Motor neuron (in vitro differentiated cells): ENCODE measurements at regions not wholly inside any gene's neighbourhood (a gene's known extent, or its start where the extent isn't known, plus 50 kb on each side); places are given as distances from the start of the nearest gene placed in this dataset.
A peak's percentile ranks its signal among the peaks of the same experiment; 100 is the strongest.
"Not testable (repeated sequence)": the region's sequence is repeated elsewhere in the genome, so short reads cannot be mapped to it uniquely, and the experiment has no call there.

Source experiments
- ATAC-seq, 8 experiments: fragments of 200-7000 bp; cut with Tn5 transposase; replicated peaks in 6 of 8; 2 replicates each; pipeline ENCODE4 v1.8.0; 2021; ENCODE audit warnings: mild to moderate bottlenecking in 8 of 8, moderate library complexity in 8 of 8
- H3K27ac ChIP-seq, 2 donors: fragments of 250-450 bp; sonication (Bioruptor Pico); 2 replicates each; pipeline ENCODE4 v1.9.0; 2021; ENCODE audit warnings: antibody characterized with exemption in 2 of 2, mild to moderate bottlenecking in 2 of 2, moderate library complexity in 1 of 2
- H3K4me1 ChIP-seq, 2 donors: fragments of 250-450 bp; sonication (Bioruptor Pico); replicated peaks in 1 of 2; 2 replicates each; pipeline ENCODE4 v1.6.1; 2021; ENCODE audit warnings: antibody characterized with exemption in 2 of 2, mild to moderate bottlenecking in 2 of 2, moderate library complexity in 1 of 2
- H3K4me3 ChIP-seq, 5 donors: fragments of 250-450 bp; sonication (Bioruptor Pico); 2 replicates each; pipeline ENCODE4 v1.9.0; 2021; ENCODE audit warnings: antibody characterized with exemption in 5 of 5, mild to moderate bottlenecking in 5 of 5, moderate library complexity in 4 of 5
- WGBS, 10 experiments: fragments of 450-650 bp; shearing (Covaris generic); methylation state at CpG; one replicate each; pipeline ENCODE4 v1.0.0; 2022; 5-methylcytosine and 5-hydroxymethylcytosine counted together
- in situ Hi-C, 9 experiments: fragments of 400-800 bp; cut with MboI; loops; one replicate each; pipeline ENCODE4 v1.15.0; 2021; ENCODE audit warnings: low sequenced_read_pairs in 9 of 9, low pct_unique_long_range_greater_than_20kb in 2 of 9; ENCODE audit not compliant: unreplicated experiment in 9 of 9

DNA sequence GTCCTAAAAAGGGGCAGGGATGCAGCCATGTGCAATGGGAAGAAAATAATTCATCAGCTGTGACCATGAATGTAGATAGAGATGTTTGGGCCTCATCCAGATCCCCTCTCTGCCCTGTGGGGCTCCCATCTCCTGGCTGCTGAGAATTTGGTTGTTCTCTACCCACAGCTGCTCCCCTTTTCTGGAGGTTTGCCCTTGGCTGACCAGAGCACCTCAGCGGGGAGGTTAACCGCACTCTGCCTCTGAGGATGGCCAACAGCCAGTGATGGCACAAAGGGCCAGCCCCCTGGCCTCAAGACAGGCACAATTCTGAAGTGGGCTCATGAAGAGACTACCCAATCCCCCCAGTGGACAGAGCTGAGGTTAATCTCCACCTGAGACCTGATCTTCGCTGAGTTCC is 61.5 kb upstream of the SERP2 start:
- H3K4me1 ChIP-seq: peaks cover 11 to 14% of the 10 kb centered on the region in 2 donors
- no peak overlapping the region for H3K4me3 ChIP-seq
- in situ Hi-C loops: no loop called here
- no peak for ATAC-seq
- no peak overlapping the region for H3K27ac ChIP-seq
- WGBS, 10 experiments: 80 to 100% (median 92%) methylated on average over 1 to 2 of the region's 3 CpGs; no CpG with 5 or more reads in 6 of the 10 experiments

DNA sequence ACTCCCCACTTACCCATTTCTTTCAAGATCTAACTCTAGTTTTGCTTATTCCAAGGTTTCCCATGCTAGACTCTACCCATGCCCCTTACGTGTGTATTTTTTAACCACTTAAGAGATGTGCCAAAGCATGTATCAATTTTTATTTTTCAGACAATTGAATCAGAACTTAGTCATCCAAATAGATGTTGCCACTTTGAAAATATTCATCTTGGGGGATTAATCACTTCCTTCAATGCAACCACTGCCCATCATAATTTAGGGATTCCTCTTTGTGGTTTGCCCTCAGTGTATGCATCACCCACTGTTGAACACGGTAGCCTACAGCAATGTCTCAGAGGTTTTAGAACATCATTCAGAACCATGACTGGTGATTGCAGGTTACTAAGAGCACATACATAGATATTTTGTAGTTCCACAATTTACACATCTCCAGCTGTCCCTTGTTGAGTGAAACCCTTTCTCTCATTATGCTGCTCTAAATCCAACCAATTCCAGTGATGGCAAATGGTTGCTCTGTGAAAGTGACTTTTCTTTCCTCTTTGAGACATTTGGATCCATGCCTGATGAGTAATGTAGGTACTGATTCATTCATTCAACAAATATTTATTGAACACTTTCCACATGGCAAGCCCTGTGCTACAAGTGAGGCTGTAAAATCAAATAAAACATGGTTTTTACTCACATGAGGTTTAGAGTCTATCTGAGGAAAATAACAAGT is 60.6 kb upstream of the SERP2 start:
- Histone ChIP-seq H3K27ac (no peak overlapping the region), H3K4me1 (peaks cover 11% of the 10 kb centered on the region in 2 donors), H3K4me3 (no peak overlapping the region)
- WGBS, 10 experiments: 0 to 100% (median 89%) methylated on average over 1 to 2 of the region's 2 CpGs
- peak in 3 of 8 experiments; percentile 13 to 75 (median 22) for ATAC-seq
- in situ Hi-C loops: no loop called here

DNA sequence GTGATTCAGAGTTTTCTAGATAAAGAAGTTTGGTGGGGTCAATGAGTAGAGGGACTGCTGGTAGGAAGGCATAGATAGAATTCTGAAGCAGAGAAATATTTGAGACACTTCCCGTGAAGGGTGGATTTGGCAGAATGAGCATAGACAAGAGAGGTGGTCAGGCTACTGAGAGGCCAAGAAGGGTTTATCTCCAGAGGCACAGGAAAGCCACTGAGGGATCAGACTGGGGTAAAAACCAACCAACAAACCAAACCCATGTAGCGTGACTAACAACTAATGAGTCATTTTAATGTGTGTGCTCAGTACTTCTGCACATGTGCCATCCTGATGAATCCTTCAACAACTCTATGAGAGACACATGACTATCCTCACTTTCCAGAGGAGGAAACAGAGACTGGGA is 60.0 kb upstream of the SERP2 start:
- 0 to 93% (median 57%) methylated on average over 1 to 2 of the region's 2 CpGs; no CpG with 5 or more reads in 4 of the 10 experiments for WGBS, 10 experiments
- in situ Hi-C loops: no loop called here
- H3K4me3 ChIP-seq: no peak overlapping the region
- H3K27ac ChIP-seq: no peak overlapping the region
- H3K4me1 ChIP-seq: peaks cover 11% of the 10 kb centered on the region in 2 donors
- peak in 2 of 8 experiments; percentile 22 to 38 for ATAC-seq

DNA sequence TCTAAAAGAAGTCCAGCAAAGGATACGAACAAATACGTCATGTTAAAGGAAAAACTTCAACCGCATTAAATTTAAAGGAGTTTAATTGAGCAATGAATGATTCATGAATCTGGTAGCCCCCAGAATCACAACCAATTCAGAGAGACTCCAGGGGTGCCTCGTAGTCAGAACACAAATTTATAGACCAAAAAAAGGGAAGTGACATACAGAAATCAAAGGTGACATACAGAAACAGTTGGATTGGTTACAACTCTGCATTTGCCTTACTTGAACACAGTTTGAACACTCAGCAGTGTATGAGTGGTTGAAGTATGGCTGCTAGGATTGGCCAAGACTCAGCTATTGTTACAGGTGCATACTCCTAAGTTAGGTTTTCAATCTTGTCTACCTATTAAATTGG is 59.5 kb upstream of the SERP2 start:
- H3K27ac ChIP-seq, ATAC-seq, H3K4me3 ChIP-seq, in situ Hi-C loops: not testable (repeated sequence)
- 42 to 100% (median 78%) methylated on average over 2 to 4 of the region's 4 CpGs; no CpG with 5 or more reads in 1 of the 10 experiments for WGBS, 10 experiments
- peaks cover 11% of the 10 kb centered on the region in 2 donors for H3K4me1 ChIP-seq

DNA sequence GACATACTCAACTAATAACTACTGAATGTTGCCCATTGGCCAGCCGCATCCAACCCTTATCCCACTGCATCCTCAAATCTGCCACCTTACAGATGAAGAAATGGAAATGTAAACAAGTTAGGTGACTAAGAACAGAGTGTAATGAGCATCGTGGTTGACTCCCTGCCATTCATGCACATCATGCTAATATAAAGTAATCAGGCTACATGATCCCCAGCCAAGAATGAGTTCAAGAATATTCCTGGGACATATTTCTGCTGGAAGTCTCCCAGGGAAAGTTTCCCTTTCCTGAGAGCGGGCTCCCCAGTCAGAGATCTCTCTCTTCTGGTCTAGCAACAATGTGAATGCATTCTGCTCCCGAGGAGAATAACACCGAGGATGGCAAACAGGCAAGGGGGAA is 55.9 kb upstream of the SERP2 start:
- in situ Hi-C loops: no loop called here
- peak in 3 of 8 experiments; percentile 70 to 95 (median 78) for ATAC-seq
- Histone ChIP-seq H3K4me3 (no peak overlapping the region), H3K27ac (no peak overlapping the region), H3K4me1 (no peaks in the 10 kb centered on the region)
- 6 to 96% (median 78%) methylated on average over 1 to 5 of the region's 5 CpGs; no CpG with 5 or more reads in 3 of the 10 experiments for WGBS, 10 experiments

DNA sequence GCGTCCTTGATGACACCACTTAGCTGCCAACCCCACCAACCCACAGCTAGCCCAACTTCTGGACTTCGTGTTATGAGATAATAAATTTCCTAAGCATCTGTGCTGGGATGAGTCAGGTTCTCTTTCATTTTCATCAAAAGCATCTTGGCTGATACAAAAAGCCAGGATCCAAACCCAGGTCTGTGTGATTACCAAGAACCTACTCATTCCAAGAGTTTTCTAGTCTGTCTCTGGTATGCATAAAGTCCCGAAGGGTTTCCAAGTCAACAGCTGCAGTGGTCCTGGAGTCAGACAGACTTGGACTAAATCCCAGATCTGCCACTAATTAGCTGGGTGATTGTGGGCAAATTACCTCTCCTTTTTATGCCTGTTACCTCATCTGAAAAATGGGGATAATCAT is 55.5 kb upstream of the SERP2 start:
- peak in 4 of 8 experiments; percentile 20 to 48 (median 29) for ATAC-seq
- Histone ChIP-seq H3K4me3 (no peak overlapping the region), H3K27ac (no peak overlapping the region), H3K4me1 (no peaks in the 10 kb centered on the region)
- in situ Hi-C loops: no loop called here
- 0 to 100% (median 47%) methylated on average over 1 to 3 of the region's 3 CpGs; no CpG with 5 or more reads in 6 of the 10 experiments for WGBS, 10 experiments

DNA sequence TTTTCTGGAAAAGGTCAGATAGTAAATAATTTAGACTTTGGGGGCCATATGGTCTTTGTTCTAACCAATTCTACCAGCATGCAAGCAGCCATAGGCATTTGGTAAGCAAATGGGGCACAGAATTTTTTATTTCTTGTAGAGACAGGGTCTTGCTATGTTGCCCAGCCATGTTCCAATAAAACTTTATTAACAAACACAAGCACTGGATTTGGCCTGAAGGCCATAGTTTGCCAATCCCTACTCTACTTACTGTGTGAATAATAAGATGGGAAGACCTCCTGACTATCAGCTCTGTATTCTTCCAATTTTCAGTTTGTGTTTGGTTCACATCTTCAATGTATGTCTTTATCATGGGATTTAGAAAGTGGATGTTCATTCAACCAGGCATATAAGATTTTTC is 53.0 kb upstream of the SERP2 start:
- Histone ChIP-seq H3K4me1 (no peaks in the 10 kb centered on the region), H3K27ac (no peak overlapping the region), H3K4me3 (no peak overlapping the region)
- ATAC-seq: no peak
- in situ Hi-C loops: no loop called here

DNA sequence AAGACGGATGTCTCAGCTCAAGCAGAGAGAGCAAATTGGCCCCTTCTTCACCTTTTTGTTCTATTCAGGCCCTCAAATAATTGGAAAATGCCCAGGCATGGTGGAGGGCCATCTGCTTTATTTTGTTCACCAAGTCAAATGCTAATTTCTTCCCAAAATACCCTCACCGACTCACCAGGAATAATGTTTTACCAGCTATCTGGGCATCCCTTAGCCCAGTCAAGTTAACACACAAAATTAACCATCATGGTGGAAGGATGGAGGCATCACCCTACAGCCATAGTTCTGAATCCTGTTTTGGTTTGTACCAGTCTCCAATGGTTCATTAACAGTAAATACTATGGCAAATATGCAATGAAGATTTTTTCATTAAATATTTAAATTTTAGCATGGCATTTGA is 51.7 kb upstream of the SERP2 start:
- H3K27ac ChIP-seq: no peak overlapping the region
- H3K4me1 ChIP-seq: no peaks in the 10 kb centered on the region
- no peak for ATAC-seq
- in situ Hi-C loops: no loop called here
- no peak overlapping the region for H3K4me3 ChIP-seq
- 20 to 92% (median 73%) methylated on average over 1 to 2 of the region's 2 CpGs; no CpG with 5 or more reads in 4 of the 10 experiments for WGBS, 10 experiments

DNA sequence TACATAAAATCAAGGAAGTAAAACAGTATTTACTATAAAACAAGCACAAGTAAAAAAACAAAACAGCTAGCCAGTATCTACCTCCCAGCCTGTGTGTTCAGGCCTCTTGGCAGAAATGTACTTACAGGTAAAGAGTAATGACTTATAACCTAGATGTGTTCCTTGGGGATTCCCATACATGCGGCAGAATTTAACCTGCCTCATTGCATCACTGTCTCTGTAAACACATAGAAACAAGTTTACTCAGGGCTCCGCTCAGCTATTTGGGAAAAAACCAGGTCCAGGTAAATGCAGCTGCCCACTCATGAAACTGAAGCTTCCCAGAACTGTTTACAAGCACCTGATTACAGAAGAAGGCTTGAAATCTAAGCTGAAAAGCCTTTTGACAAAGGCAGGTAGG is 50.7 kb upstream of the SERP2 start:
- H3K4me3 ChIP-seq: no peak overlapping the region
- no peak overlapping the region for H3K27ac ChIP-seq
- in situ Hi-C loops: no loop called here
- no peak for ATAC-seq
- 86 to 100% (median 100%) methylated on average over 1 to 2 of the region's 2 CpGs; no CpG with 5 or more reads in 6 of the 10 experiments for WGBS, 10 experiments
- H3K4me1 ChIP-seq: no peaks in the 10 kb centered on the region

DNA sequence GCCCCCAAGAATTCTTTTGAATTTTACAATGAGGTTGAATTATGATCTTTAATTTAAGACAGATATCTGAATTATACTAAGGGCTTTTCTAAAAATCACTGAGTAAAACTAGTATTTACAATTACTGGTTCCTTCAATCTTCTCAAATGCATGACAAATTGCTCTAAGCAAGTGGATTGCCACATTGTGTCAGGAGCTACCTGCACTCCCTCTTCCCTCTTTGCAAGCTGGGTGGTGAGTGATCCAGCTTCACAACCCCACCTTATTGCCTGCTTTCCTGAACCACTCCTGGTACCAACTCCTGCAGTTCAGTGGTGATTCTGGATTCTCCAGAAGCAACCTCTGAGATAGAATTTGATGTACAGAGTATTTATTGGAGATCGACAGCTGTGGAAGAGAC is 49.9 kb upstream of the SERP2 start:
- Histone ChIP-seq H3K4me1 (no peaks in the 10 kb centered on the region), H3K4me3 (no peak overlapping the region), H3K27ac (no peak overlapping the region)
- in situ Hi-C loops: no loop called here
- 80 to 100% (median 100%) methylated on average over 1 of the region's 1 CpG; no CpG with 5 or more reads in 7 of the 10 experiments for WGBS, 10 experiments
- no peak for ATAC-seq
